Astrocyte (in vitro differentiated cells and primary cell): ENCODE measurements at regions not wholly inside any gene's neighbourhood (a gene's known extent, or its start where the extent isn't known, plus 50 kb on each side); places are given as distances from the start of the nearest gene placed in this dataset.
A peak's percentile ranks its signal among the peaks of the same experiment; 100 is the strongest.
"Not testable (repeated sequence)": the region's sequence is repeated elsewhere in the genome, so short reads cannot be mapped to it uniquely, and the experiment has no call there.

ENCODE experiments used
- DNase-seq: peaks from one replicate; pipeline ENCODE4 v3.0.0-alpha.2; 2010; ENCODE audit warnings: low read depth
- FAIRE-seq: peaks from 2 replicates; lab custom pipeline; 2011; peaks lifted over from hg19 to GRCh38; lab: Jason Lieb, UNC
- H2AFZ ChIP-seq: 2 replicates; pipeline ENCODE4 v1.6.0; 2012; ENCODE audit warnings: low read depth, low read length, inconsistent platforms
- H3K27ac ChIP-seq: 2 replicates; pipeline ENCODE4 v1.5.1; 2011; ENCODE audit warnings: low read depth, low read length, inconsistent platforms
- H3K27me3 ChIP-seq: 2 replicates; pipeline ENCODE4 v1.6.0; 2011; ENCODE audit warnings: low read length, inconsistent platforms; ENCODE audit not compliant: insufficient read depth
- H3K36me3 ChIP-seq: 2 replicates; pipeline ENCODE4 v1.5.1; 2011; ENCODE audit warnings: low read length, inconsistent platforms; ENCODE audit not compliant: insufficient read depth
- H3K4me1 ChIP-seq: 2 replicates; pipeline ENCODE4 v1.5.1; 2011; ENCODE audit warnings: low read length, inconsistent platforms; ENCODE audit not compliant: insufficient read depth
- H3K4me2 ChIP-seq: 2 replicates; pipeline ENCODE4 v1.6.0; 2012; ENCODE audit warnings: low read length, inconsistent platforms
- H3K4me3 ChIP-seq: 2 replicates; pipeline ENCODE4 v1.5.1; 2011; ENCODE audit warnings: low read depth, mild to moderate bottlenecking, low read length, inconsistent platforms; ENCODE audit not compliant: insufficient read depth
- H3K79me2 ChIP-seq: 2 replicates; pipeline ENCODE4 v1.6.0; 2012; ENCODE audit warnings: mild to moderate bottlenecking, low read length, inconsistent platforms; ENCODE audit not compliant: insufficient read depth
- H3K9ac ChIP-seq: 2 replicates; pipeline ENCODE4 v1.6.0; 2012; ENCODE audit warnings: mild to moderate bottlenecking, low read length, inconsistent platforms
- H3K9me3 ChIP-seq: 2 replicates; pipeline ENCODE4 v1.5.1; 2012; ENCODE audit warnings: low read depth, mild to moderate bottlenecking, low read length, inconsistent platforms; ENCODE audit not compliant: insufficient read depth
- H4K20me1 ChIP-seq: 2 replicates; pipeline ENCODE4 v1.6.0; 2012; ENCODE audit warnings: low read length, inconsistent platforms; ENCODE audit not compliant: insufficient read depth
- H3K27ac Mint-ChIP-seq: one replicate; pipeline ENCODE4 v1.8.0; 2021; ENCODE audit warnings: mild to moderate bottlenecking, mixed read lengths; ENCODE audit not compliant: unreplicated experiment
- H3K27me3 Mint-ChIP-seq: one replicate; pipeline ENCODE4 v1.8.0; 2021; ENCODE audit warnings: low read depth, mixed read lengths; ENCODE audit not compliant: unreplicated experiment
- H3K36me3 Mint-ChIP-seq: one replicate; pipeline ENCODE4 v1.8.0; 2021; ENCODE audit warnings: low read depth, mixed read lengths; ENCODE audit not compliant: unreplicated experiment
- H3K4me1 Mint-ChIP-seq: one replicate; pipeline ENCODE4 v1.8.0; 2021; ENCODE audit warnings: low read depth, mixed read lengths; ENCODE audit not compliant: unreplicated experiment
- H3K4me3 Mint-ChIP-seq: one replicate; pipeline ENCODE4 v1.8.0; 2021; ENCODE audit warnings: mild to moderate bottlenecking, moderate library complexity, mixed read lengths; ENCODE audit not compliant: unreplicated experiment
- H3K9me3 Mint-ChIP-seq: one replicate; pipeline ENCODE4 v1.8.0; 2021; ENCODE audit warnings: mild to moderate bottlenecking, mixed read lengths; ENCODE audit not compliant: unreplicated experiment

DNA sequence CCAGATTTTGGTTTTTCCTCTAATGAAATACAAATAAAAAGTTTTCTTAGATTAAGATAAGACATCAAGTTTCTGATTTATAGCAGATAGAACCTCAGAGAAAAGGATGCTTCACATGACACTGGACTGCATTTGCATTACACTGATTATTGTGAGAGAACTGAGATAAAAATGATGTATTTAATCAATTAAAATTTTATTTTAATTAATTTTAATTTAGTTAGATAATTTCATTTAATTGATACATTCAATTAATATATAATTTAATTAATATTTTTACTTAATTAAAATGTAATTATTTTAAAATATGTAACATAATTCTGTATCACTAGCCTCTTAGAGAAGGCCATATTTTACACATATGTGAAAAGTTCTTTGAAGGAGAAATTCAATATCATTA, 759.4 kb downstream of the TTLL7 start:
- H3K9ac ChIP-seq, H3K27ac ChIP-seq, DNase-seq, H3K4me1 ChIP-seq, H3K4me1 Mint-ChIP-seq, H2AFZ ChIP-seq, H3K36me3 ChIP-seq, H3K79me2 ChIP-seq, H3K27me3 Mint-ChIP-seq, FAIRE-seq, H3K36me3 Mint-ChIP-seq, H3K4me3 ChIP-seq, H3K27ac Mint-ChIP-seq, H3K4me3 Mint-ChIP-seq, H3K27me3 ChIP-seq, H4K20me1 ChIP-seq, H3K9me3 Mint-ChIP-seq, H3K4me2 ChIP-seq, H3K9me3 ChIP-seq: not testable (repeated sequence)

DNA sequence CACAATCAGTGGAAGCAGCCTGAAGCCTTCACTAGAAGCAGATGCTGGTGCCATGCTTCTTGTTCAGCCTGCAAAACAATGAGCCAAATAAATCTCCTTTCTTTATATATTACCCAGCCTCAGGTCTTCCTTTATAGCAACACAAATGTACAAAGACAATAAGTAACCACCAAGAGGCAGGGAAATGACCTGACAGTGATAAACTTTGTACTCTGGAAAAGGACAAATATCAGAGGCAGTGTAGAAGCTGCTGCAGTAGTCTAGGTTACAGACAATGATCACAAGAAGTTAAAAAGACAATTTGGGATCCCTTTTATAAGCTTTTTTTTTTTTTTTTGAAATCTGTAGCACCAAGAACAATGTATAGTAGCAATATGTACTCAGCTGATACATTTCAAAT, 760.3 kb downstream of the TTLL7 start:
- not testable (repeated sequence) for H3K9ac ChIP-seq, H2AFZ ChIP-seq, H4K20me1 ChIP-seq, H3K27me3 ChIP-seq, H3K36me3 ChIP-seq, H3K4me1 ChIP-seq, DNase-seq, H3K4me3 ChIP-seq, H3K9me3 ChIP-seq, H3K9me3 Mint-ChIP-seq, H3K27ac ChIP-seq, FAIRE-seq, H3K36me3 Mint-ChIP-seq, H3K4me3 Mint-ChIP-seq, H3K79me2 ChIP-seq, H3K4me2 ChIP-seq, H3K27me3 Mint-ChIP-seq, H3K4me1 Mint-ChIP-seq, H3K27ac Mint-ChIP-seq

DNA sequence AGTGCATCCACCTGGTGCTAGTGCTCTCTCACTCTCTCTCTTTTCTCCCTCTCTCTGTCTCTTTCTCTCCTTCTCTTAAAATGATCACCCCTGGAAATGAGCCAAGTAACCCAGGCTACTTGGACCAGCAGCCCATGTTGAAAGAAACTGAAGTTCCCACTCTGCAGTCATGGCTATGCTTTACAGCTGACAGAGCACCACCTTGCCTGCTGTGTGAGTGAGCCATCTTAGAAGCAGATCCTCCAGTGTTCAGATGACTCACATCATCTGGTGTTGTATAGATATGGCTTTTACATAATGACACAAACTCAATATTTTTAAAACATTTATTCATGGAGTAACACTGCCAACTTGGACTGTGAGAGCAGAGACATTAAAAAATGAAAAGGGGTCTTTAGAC, 779.1 kb downstream of the TTLL7 start:
- not testable (repeated sequence) for H3K27me3 Mint-ChIP-seq, H2AFZ ChIP-seq, H3K4me3 Mint-ChIP-seq, H3K79me2 ChIP-seq, H3K27ac Mint-ChIP-seq, H3K9me3 ChIP-seq, DNase-seq, H3K4me2 ChIP-seq, H3K9ac ChIP-seq, FAIRE-seq, H3K36me3 Mint-ChIP-seq, H3K27me3 ChIP-seq, H4K20me1 ChIP-seq, H3K4me1 Mint-ChIP-seq, H3K4me3 ChIP-seq, H3K36me3 ChIP-seq, H3K27ac ChIP-seq, H3K9me3 Mint-ChIP-seq, H3K4me1 ChIP-seq

DNA sequence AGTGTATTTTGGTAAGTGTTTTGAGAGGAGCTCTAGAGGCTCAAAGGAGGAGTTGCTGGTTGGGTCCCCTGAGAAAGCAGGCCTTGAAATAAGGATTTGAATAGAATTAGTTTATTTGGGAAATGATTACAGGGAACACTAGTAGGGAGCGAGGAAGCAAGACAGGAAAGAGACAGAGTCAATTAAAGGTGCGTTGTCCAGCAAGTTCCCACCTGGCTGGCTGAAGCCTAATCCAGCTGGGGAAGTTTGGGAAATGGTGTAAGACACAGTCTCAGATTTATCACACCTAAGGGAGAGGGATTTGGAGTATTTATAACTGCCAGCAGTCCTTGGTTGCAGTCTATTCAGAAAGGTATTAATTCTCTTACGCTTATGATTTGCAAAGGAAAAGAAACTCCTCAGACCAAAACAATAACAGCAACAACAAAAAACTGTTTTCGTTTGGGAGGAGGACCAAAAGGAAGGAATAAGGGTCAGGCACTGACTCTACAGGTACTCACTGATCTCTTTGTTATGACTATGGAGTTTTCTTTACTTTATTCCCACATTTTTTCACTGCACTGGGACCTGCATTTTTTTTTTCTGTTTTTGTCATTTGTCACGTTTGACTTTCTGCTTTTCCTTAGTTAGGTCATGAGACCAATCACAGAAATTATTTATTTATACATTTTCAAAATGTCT, 780.8 kb downstream of the TTLL7 start:
- H3K27ac ChIP-seq, H3K27me3 Mint-ChIP-seq, H3K9me3 ChIP-seq, H3K4me3 ChIP-seq, H3K36me3 ChIP-seq, H3K4me1 Mint-ChIP-seq, H3K9me3 Mint-ChIP-seq, H3K9ac ChIP-seq, H3K4me1 ChIP-seq, H3K79me2 ChIP-seq, H3K4me3 Mint-ChIP-seq, H3K27me3 ChIP-seq, H3K36me3 Mint-ChIP-seq, H3K27ac Mint-ChIP-seq, H3K4me2 ChIP-seq, DNase-seq, H2AFZ ChIP-seq, H4K20me1 ChIP-seq: not testable (repeated sequence)
- peak; percentile 5 for FAIRE-seq

DNA sequence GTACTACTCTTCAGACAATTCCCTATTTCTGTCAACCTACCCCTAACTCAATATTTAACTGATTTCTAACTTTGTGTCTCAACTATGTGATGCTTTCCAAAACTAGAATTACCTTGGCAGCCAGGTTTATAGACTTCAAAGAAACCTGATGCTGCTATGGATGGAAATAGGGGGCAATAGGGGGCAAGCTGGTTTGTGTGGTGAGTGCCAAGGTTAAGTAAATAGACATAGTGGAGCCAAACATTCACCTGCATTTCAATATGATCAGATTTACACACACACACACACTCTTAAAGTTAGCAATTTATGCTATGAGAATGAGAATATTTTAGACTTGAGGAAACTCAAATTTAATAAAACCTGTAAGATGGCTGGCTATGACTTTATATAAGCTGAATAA, 784.6 kb downstream of the TTLL7 start:
- H3K4me3 ChIP-seq, H3K4me1 Mint-ChIP-seq, H3K4me1 ChIP-seq, H3K4me2 ChIP-seq, FAIRE-seq, H3K27ac ChIP-seq, H3K9ac ChIP-seq, H3K79me2 ChIP-seq, H2AFZ ChIP-seq, H4K20me1 ChIP-seq, H3K36me3 ChIP-seq, H3K27me3 ChIP-seq, DNase-seq, H3K9me3 ChIP-seq, H3K27me3 Mint-ChIP-seq, H3K36me3 Mint-ChIP-seq, H3K9me3 Mint-ChIP-seq, H3K27ac Mint-ChIP-seq, H3K4me3 Mint-ChIP-seq: not testable (repeated sequence)

DNA sequence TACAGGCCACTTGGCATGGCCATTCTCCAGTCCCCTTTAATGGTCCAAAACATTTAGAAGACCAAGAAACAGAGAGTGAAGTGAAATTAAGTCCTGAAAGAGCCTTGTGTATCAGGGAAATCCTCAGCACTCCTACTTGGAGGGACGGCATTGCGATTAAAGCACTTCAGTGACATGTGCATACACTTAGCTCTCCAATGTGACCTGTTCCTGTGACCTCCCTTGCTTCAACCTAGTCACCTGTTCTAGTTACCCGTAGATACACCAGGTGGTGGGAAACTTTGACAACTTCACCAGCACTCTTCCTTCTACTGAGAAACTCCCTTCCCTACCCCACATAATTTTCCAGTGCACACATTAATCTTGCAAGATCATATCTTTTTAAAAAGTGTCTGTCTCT, 785.3 kb downstream of the TTLL7 start:
- not testable (repeated sequence) for H3K4me1 ChIP-seq, FAIRE-seq, H3K27ac Mint-ChIP-seq, H3K4me3 ChIP-seq, H3K27ac ChIP-seq, H3K9me3 Mint-ChIP-seq, H3K9me3 ChIP-seq, H3K4me3 Mint-ChIP-seq, H3K4me1 Mint-ChIP-seq, H2AFZ ChIP-seq, H3K27me3 Mint-ChIP-seq, H3K9ac ChIP-seq, H4K20me1 ChIP-seq, H3K36me3 ChIP-seq, H3K4me2 ChIP-seq, H3K36me3 Mint-ChIP-seq, DNase-seq, H3K79me2 ChIP-seq, H3K27me3 ChIP-seq
